Ishikawa (cell line): ENCODE measurements at regions not wholly inside any gene's neighbourhood (a gene's known extent, or its start where the extent isn't known, plus 50 kb on each side); places are given as distances from the start of the nearest gene placed in this dataset.

Experiments
- CEBPB ChIP-seq: IDR thresholded peaks from 2 replicates; pipeline ENCODE4 v1.6.1; 2012
- CREB1 ChIP-seq: IDR thresholded peaks from 2 replicates; pipeline ENCODE4 v1.6.1; 2012; ENCODE audit warnings: low read depth
- EGR1 ChIP-seq: IDR thresholded peaks from 2 replicates; pipeline ENCODE4 v1.6.1; 2012
- EP300 ChIP-seq: IDR thresholded peaks from 2 replicates; pipeline ENCODE4 v1.6.1; 2012; ENCODE audit warnings: borderline replicate concordance
- FOXM1 ChIP-seq: IDR thresholded peaks from 2 replicates; pipeline ENCODE4 v1.6.1; 2012; ENCODE audit warnings: low read depth, borderline replicate concordance
- NFIC ChIP-seq: IDR thresholded peaks from 2 replicates; pipeline ENCODE4 v1.6.1; 2012
- RAD21 ChIP-seq: IDR thresholded peaks from 2 replicates; pipeline ENCODE4 v1.6.1; 2012; ENCODE audit warnings: low read depth
- TAF1 ChIP-seq: IDR thresholded peaks from 2 replicates; pipeline ENCODE4 v1.6.1; 2012; ENCODE audit warnings: low read depth, mild to moderate bottlenecking
- TCF12 ChIP-seq: IDR thresholded peaks from 2 replicates; pipeline ENCODE4 v1.6.1; 2012; ENCODE audit warnings: low read depth
- TEAD4 ChIP-seq: IDR thresholded peaks from 2 replicates; pipeline ENCODE4 v1.6.1; 2012
- YY1 ChIP-seq: IDR thresholded peaks from 2 replicates; pipeline ENCODE4 v1.6.1; 2012; ENCODE audit warnings: low read depth
- ZBTB7A ChIP-seq: IDR thresholded peaks from 2 replicates; pipeline ENCODE4 v1.6.1; 2012; ENCODE audit warnings: low read depth
- TF ChIP-seq, protein P1 (sequence below): IDR thresholded peaks from 2 replicates; pipeline ENCODE4 v1.6.1; 2012
- TF ChIP-seq, protein P2 (sequence below): IDR thresholded peaks from 2 replicates; pipeline ENCODE4 v1.6.1; 2012
- TF ChIP-seq, protein P3 (sequence below): IDR thresholded peaks from 2 replicates; pipeline ENCODE4 v1.6.1; 2012; ENCODE audit warnings: low read depth, mild to moderate bottlenecking

DNA sequence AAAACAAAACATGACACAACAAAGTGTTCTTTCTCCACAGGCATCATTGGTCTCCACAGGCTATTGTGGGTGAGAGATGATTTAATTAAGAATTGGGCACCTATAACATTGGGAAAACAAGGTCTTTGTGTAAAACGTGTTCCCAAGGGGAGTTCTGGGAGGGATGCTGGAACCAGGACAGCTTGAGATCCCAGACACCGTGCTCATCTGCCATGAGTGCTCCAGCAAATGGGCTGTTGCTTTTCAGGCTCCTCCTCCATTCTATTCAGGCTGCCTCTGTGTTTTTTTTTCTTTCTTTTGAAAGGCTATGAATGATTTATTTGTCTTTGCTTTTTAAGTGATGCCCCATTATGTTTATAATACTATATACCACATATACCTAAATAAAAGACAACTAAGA is 122.4 kb downstream of the DACT1 start:
- TF ChIP-seq, protein P1, sequence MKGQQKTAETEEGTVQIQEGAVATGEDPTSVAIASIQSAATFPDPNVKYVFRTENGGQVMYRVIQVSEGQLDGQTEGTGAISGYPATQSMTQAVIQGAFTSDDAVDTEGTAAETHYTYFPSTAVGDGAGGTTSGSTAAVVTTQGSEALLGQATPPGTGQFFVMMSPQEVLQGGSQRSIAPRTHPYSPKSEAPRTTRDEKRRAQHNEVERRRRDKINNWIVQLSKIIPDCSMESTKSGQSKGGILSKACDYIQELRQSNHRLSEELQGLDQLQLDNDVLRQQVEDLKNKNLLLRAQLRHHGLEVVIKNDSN: no peak

DNA sequence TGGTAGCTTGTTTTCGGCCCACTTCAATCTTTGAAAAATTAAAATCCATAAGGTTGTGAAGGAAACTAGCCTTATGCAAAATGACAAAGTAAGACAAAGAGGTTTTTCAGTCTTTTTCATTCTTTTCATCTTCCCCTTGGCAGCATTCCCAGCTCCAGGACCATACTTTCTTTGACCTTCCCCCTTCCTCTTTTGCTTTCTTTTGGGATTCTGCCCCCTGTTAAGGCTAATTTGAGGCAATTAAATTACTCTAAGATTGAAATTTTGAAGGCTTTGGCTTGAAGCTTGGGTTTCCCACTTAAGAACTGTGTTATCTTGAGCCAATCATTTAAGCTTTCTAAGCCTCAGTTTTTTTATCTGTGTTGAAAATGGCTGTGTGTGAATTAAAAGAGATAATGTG is 124.9 kb downstream of the DACT1 start:
- TF ChIP-seq TCF12 (no peak), EP300 (no peak), TAF1 (no peak), ZBTB7A (no peak), YY1 (no peak), RAD21 (no peak)

DNA sequence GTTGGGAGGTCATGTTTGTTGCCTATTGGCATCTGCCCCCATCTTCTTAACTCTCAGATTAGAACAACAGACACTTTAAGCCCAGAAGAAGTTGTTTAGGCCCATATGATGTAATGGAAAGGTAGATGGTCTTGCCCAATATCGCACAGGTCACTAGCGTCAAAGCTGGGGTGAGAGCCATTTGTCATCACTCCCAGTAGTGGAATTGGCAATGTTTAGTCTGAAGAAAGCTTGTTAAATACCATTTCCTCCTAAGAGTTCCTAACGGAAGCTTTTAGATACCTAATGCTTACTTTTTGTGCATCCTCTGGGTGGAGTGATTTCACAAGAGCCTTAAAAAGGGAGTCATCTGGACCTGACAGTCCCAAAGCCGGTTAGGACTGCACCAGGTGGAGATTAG is 125.4 kb downstream of the DACT1 start:
- TF ChIP-seq ZBTB7A (no peak), CEBPB (no peak), EP300 (no peak), FOXM1 (no peak)

DNA sequence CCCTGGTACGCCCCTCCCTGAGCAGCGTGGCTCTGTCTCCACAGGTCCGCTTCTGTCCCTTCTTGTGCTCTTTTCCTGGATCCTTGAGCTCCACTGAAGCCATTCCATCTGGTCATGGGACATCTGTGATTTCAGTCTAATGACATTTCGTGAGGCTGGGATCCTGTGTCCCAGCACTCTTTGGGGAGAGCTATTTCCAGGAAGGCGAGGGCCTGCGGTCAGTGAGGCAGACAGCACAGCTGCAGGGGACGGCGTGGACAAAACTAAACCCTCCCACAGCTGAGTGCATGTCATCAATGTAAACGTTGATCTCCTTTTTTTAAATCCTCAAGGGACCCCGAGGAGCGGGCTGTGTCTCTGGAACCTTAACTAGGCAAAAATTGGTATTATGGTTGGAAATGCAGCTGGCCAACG is 127.7 kb downstream of the DACT1 start:
- TF ChIP-seq, protein P2, sequence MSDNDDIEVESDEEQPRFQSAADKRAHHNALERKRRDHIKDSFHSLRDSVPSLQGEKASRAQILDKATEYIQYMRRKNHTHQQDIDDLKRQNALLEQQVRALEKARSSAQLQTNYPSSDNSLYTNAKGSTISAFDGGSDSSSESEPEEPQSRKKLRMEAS: no peak
- TF ChIP-seq RAD21 (no peak), FOXM1 (no peak), NFIC (no peak), CEBPB (no peak), EGR1 (no peak), EP300 (no peak), YY1 (no peak), ZBTB7A (no peak), CREB1 (no peak), TEAD4 (no peak)
- TF ChIP-seq, protein P3, sequence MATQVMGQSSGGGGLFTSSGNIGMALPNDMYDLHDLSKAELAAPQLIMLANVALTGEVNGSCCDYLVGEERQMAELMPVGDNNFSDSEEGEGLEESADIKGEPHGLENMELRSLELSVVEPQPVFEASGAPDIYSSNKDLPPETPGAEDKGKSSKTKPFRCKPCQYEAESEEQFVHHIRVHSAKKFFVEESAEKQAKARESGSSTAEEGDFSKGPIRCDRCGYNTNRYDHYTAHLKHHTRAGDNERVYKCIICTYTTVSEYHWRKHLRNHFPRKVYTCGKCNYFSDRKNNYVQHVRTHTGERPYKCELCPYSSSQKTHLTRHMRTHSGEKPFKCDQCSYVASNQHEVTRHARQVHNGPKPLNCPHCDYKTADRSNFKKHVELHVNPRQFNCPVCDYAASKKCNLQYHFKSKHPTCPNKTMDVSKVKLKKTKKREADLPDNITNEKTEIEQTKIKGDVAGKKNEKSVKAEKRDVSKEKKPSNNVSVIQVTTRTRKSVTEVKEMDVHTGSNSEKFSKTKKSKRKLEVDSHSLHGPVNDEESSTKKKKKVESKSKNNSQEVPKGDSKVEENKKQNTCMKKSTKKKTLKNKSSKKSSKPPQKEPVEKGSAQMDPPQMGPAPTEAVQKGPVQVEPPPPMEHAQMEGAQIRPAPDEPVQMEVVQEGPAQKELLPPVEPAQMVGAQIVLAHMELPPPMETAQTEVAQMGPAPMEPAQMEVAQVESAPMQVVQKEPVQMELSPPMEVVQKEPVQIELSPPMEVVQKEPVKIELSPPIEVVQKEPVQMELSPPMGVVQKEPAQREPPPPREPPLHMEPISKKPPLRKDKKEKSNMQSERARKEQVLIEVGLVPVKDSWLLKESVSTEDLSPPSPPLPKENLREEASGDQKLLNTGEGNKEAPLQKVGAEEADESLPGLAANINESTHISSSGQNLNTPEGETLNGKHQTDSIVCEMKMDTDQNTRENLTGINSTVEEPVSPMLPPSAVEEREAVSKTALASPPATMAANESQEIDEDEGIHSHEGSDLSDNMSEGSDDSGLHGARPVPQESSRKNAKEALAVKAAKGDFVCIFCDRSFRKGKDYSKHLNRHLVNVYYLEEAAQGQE: no peak

DNA sequence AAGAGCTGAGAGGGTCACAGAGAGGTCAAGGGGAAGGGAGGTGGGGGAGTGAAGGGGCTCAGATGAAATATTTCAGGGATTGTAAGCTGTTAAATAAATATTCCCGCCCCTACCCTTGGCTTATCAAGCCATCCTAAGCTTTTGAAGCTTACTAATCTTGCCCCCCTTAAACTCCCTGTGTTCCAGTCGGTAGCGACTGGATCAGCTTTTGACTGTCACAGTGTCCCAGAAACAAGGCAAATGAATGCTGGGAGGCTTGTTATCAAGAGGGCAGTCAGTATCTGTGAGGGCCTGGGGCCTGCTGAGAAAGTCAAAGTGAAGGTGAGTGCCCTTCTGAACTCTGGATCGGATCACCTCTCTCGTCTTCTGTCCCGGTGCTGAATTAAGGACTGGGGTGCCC is 128.1 kb downstream of the DACT1 start:
- TF ChIP-seq, protein P3: no peak
- TF ChIP-seq TAF1 (no peak), CREB1 (no peak), RAD21 (no peak), YY1 (no peak)

DNA sequence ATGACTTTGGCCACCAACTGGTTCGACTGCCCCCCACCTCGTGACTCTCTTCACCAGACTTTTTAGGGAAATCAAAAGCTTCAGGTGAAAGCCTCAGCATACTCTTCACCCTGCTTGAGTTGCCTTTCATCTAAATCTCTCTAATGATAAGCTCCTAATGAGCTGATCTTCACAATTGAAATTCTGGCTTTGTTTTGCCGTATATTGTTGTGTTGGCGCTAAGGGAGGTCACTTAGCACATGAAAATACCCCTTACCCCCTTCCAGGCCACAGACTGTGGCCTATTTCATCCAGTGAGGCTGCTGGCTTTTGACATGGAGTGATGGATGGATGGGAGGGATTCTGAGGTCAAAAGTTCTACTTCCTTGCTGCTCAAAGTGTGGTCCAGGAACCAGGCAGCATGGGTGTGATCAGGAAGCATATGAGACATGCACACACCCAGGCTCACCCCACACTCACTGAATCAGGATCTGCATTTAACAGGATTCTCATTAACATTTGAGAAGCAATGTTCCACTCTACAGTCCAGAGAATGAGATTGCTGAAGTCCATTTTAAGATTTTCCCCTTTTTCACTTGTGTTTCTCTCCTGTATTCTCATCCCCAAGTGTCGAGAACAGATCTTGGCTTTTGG is 131.4 kb downstream of the DACT1 start:
- TF ChIP-seq YY1 (no peak), CREB1 (no peak)

DNA sequence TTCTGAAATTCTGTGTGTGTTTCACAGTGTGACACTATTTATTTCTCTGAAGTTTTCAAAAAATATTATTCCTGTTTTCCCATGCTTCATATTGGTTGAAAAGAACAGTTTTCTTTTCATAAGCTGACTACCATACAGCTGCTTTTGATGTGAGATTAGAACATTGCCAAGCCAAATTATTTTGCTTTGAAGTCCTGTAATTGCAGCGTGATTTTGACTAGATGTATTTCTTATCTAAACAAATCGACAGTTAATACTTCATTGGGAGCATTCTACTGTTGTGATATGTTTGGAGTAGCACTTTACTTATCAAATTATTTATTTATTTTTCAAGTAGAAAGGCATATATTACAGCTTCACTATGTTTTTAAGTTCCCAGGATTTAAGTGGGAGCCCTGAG is 132.0 kb downstream of the DACT1 start:
- TF ChIP-seq RAD21 (no peak), CREB1 (no peak), TAF1 (no peak), CEBPB (no peak), YY1 (no peak), EGR1 (no peak), TEAD4 (no peak), NFIC (no peak), ZBTB7A (no peak)
- TF ChIP-seq, protein P3: no peak
- TF ChIP-seq, protein P2: no peak
